SK-N-SH (cell line): ENCODE measurements at regions not wholly inside any gene's neighbourhood (a gene's known extent, or its start where the extent isn't known, plus 50 kb on each side); places are given as distances from the start of the nearest gene placed in this dataset.

Source experiments
- CTCF ChIP-seq: fragments of 200-600 bp; sonication (generic); IDR thresholded peaks from 2 replicates; pipeline ENCODE4 v1.6.1; 2017; ENCODE audit warnings: antibody characterized with exemption, mild to moderate bottlenecking, moderate library complexity
- EP300 ChIP-seq, 2 experiments: IDR thresholded peaks; 2 replicates each; pipeline versions ENCODE4 v1.4.0 to v1.6.1; 2012; ENCODE audit warnings: borderline replicate concordance in 1 of 2, low read depth in 1 of 2, low read length in 1 of 2
- FOXJ3 ChIP-seq: sonication (generic); formaldehyde crosslinking; IDR thresholded peaks from 2 replicates; pipeline ENCODE4 v1.5.1; 2020; ENCODE audit warnings: mild to moderate bottlenecking, missing genetic modification reagents
- MEF2A ChIP-seq: IDR thresholded peaks from 2 replicates; pipeline ENCODE4 v1.4.0; 2012; ENCODE audit warnings: low read depth, borderline replicate concordance
- MXI1 ChIP-seq: IDR thresholded peaks from 2 replicates; pipeline ENCODE4 v1.6.1; 2012; ENCODE audit warnings: mild to moderate bottlenecking, low read depth, low read length, improper control_type of control experiment
- NRF1 ChIP-seq: IDR thresholded peaks from 2 replicates; pipeline ENCODE4 v1.6.1; 2012; ENCODE audit warnings: low read depth, mild to moderate bottlenecking, low read length
- POLR2AphosphoS5 ChIP-seq: IDR thresholded peaks from 2 replicates; pipeline ENCODE4 v1.6.1; 2012; ENCODE audit warnings: low read depth, low read length
- REST ChIP-seq: IDR thresholded peaks from 2 replicates; pipeline ENCODE4 v1.6.1; 2012; ENCODE audit warnings: mild to moderate bottlenecking, low read depth, low read length, moderate library complexity
- RXRA ChIP-seq: IDR thresholded peaks from 2 replicates; pipeline ENCODE4 v1.4.0; 2012; ENCODE audit warnings: low read depth, mild to moderate bottlenecking, borderline replicate concordance
- SIN3A ChIP-seq: IDR thresholded peaks from 2 replicates; pipeline ENCODE4 v1.6.1; 2012; ENCODE audit warnings: low read depth, mild to moderate bottlenecking, low read length, moderate library complexity, borderline replicate concordance
- YY1 ChIP-seq: IDR thresholded peaks from 2 replicates; pipeline ENCODE4 v1.4.0; 2012; ENCODE audit warnings: low read depth, mild to moderate bottlenecking
- TF ChIP-seq, protein P1 (sequence below): fragments of 150-350 bp; IDR thresholded peaks from 2 replicates; pipeline ENCODE4 v1.6.1; 2017; ENCODE audit warnings: antibody characterized with exemption, low read length, low read depth, borderline replicate concordance
- TF ChIP-seq, protein P2 (sequence below): IDR thresholded peaks from 2 replicates; pipeline ENCODE4 v1.4.0; 2012; ENCODE audit warnings: low read depth

GRCh38 chr5:143610946-143611345 lies 201.0 kb upstream of the HMHB1 start:
- TF ChIP-seq SIN3A, result no peak
- TF ChIP-seq FOXJ3 (CRISPR knock-in tag), result no peak
- no peak for TF ChIP-seq CTCF
- no peak for TF ChIP-seq POLR2AphosphoS5
- no peak for TF ChIP-seq YY1
- TF ChIP-seq MEF2A, result no peak
- TF ChIP-seq MXI1, result no peak
- no peak for TF ChIP-seq REST
- TF ChIP-seq, protein P1, sequence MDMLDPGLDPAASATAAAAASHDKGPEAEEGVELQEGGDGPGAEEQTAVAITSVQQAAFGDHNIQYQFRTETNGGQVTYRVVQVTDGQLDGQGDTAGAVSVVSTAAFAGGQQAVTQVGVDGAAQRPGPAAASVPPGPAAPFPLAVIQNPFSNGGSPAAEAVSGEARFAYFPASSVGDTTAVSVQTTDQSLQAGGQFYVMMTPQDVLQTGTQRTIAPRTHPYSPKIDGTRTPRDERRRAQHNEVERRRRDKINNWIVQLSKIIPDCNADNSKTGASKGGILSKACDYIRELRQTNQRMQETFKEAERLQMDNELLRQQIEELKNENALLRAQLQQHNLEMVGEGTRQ, result no peak
- TF ChIP-seq EP300 (IDR thresholded peaks at IDR 0.05; ENCODE audit: borderline replicate concordance in 1 of 2, low read depth in 1 of 2, low read length in 1 of 2), result no peak
- no peak for TF ChIP-seq NRF1
- no peak for TF ChIP-seq RXRA
- TF ChIP-seq, protein P2, sequence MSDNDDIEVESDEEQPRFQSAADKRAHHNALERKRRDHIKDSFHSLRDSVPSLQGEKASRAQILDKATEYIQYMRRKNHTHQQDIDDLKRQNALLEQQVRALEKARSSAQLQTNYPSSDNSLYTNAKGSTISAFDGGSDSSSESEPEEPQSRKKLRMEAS, result no peak
